ENCODE measurements at regions not wholly inside any gene's neighbourhood (a gene's known extent, or its start where the extent isn't known, plus 50 kb on each side); places are given as distances from the start of the nearest gene placed in this dataset.

DNA sequence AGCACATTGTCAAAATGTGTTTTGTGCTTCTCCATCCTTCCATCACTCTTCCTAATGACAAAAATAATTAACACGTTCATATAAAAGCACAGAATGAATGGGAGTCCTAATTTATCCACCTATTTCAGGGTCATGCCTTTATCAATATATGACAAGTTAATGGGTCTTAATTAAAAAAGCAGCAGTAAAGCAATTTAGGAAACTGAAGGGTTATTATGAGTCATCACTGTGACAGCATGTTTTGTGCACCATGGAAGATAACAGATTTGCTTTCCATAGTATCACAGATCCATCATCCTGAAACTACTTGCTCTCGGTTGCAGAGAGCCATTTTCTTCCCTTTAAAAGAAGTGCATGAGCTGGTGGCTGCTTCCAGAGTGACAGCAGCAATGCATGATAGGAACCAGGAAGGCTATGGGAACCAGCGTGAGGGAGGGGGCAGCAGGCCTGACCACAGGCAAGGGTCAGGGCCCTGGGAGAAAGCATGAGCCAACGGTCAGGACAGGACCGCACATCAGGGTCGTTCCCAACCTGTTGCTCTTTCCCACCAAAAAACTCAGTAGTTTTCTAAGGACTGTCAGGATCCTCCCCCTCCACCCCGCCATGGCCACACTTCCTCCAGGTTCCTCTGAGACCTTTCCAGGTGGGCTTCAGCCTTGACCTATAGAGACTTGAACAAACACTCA lies 784.1 kb downstream of the UQCRFS1 start (continued):
- TF ChIP-seq ZNF121 (tag by site-specific recombination; IDR thresholded peaks at IDR 0.05) (no peak), ZNF404 (tag by site-specific recombination; IDR thresholded peaks at IDR 0.05) (no peak), HOXA7 (CRISPR knock-in tag; IDR thresholded peaks at IDR 0.05; ENCODE audit: borderline replicate concordance) (no peak), ZNF555 (tag by site-specific recombination; conservative IDR thresholded peaks at IDR 0.05) (no peak), ZBTB20 (tag by site-specific recombination; IDR thresholded peaks at IDR 0.05) (peak; percentile 66), ZNF610 (tag by site-specific recombination; IDR thresholded peaks at IDR 0.05; ENCODE audit: borderline replicate concordance) (no peak), ZNF600 (tag by site-specific recombination; IDR thresholded peaks at IDR 0.05) (peak; percentile 63), KLF10 (tag by site-specific recombination; IDR thresholded peaks at IDR 0.05) (no peak), TCF7L2 (IDR thresholded peaks at IDR 0.05; ENCODE audit: borderline replicate concordance, low read depth, low read length) (no peak), IKZF3 (tag by site-specific recombination; IDR thresholded peaks at IDR 0.05) (no peak), WT1 (tag by site-specific recombination; IDR thresholded peaks at IDR 0.05) (peak; percentile 46), SCRT1 (tag by site-specific recombination; IDR thresholded peaks at IDR 0.05; ENCODE audit: borderline replicate concordance) (peak; percentile 91), ZNF585B (tag by site-specific recombination; IDR thresholded peaks at IDR 0.05) (no peak), ZNF324 (tag by site-specific recombination; IDR thresholded peaks at IDR 0.05) (peak; percentile 50; the same call in 1 of the 2 replicates), ZNF561 (tag by site-specific recombination; IDR thresholded peaks at IDR 0.05; ENCODE audit: borderline replicate concordance) (no peak), MEIS1 (CRISPR knock-in tag; IDR thresholded peaks at IDR 0.05; ENCODE audit: borderline replicate concordance) (no peak), ZNF266 (tag by site-specific recombination; IDR thresholded peaks at IDR 0.05; ENCODE audit: low read depth) (no peak), HOXD13 (CRISPR knock-in tag; IDR thresholded peaks at IDR 0.05; ENCODE audit: borderline replicate concordance) (no peak)
- TF ChIP-seq, protein P1, sequence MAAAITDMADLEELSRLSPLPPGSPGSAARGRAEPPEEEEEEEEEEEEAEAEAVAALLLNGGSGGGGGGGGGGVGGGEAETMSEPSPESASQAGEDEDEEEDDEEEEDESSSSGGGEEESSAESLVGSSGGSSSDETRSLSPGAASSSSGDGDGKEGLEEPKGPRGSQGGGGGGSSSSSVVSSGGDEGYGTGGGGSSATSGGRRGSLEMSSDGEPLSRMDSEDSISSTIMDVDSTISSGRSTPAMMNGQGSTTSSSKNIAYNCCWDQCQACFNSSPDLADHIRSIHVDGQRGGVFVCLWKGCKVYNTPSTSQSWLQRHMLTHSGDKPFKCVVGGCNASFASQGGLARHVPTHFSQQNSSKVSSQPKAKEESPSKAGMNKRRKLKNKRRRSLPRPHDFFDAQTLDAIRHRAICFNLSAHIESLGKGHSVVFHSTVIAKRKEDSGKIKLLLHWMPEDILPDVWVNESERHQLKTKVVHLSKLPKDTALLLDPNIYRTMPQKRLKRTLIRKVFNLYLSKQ (tag by site-specific recombination; IDR thresholded peaks at IDR 0.05; ENCODE audit: borderline replicate concordance): no peak
- TF ChIP-seq, protein P2, sequence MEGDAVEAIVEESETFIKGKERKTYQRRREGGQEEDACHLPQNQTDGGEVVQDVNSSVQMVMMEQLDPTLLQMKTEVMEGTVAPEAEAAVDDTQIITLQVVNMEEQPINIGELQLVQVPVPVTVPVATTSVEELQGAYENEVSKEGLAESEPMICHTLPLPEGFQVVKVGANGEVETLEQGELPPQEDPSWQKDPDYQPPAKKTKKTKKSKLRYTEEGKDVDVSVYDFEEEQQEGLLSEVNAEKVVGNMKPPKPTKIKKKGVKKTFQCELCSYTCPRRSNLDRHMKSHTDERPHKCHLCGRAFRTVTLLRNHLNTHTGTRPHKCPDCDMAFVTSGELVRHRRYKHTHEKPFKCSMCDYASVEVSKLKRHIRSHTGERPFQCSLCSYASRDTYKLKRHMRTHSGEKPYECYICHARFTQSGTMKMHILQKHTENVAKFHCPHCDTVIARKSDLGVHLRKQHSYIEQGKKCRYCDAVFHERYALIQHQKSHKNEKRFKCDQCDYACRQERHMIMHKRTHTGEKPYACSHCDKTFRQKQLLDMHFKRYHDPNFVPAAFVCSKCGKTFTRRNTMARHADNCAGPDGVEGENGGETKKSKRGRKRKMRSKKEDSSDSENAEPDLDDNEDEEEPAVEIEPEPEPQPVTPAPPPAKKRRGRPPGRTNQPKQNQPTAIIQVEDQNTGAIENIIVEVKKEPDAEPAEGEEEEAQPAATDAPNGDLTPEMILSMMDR (tag by site-specific recombination; IDR thresholded peaks at IDR 0.05): no peak
- TF ChIP-seq, protein P3, sequence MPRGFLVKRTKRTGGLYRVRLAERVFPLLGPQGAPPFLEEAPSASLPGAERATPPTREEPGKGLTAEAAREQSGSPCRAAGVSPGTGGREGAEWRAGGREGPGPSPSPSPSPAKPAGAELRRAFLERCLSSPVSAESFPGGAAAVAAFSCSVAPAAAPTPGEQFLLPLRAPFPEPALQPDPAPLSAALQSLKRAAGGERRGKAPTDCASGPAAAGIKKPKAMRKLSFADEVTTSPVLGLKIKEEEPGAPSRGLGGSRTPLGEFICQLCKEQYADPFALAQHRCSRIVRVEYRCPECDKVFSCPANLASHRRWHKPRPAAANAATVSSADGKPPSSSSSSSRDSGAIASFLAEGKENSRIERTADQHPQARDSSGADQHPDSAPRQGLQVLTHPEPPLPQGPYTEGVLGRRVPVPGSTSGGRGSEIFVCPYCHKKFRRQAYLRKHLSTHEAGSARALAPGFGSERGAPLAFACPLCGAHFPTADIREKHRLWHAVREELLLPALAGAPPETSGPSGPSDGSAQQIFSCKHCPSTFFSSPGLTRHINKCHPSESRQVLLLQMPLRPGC (tag by site-specific recombination; IDR thresholded peaks at IDR 0.05): peak; percentile 48
- TF ChIP-seq, protein P4, sequence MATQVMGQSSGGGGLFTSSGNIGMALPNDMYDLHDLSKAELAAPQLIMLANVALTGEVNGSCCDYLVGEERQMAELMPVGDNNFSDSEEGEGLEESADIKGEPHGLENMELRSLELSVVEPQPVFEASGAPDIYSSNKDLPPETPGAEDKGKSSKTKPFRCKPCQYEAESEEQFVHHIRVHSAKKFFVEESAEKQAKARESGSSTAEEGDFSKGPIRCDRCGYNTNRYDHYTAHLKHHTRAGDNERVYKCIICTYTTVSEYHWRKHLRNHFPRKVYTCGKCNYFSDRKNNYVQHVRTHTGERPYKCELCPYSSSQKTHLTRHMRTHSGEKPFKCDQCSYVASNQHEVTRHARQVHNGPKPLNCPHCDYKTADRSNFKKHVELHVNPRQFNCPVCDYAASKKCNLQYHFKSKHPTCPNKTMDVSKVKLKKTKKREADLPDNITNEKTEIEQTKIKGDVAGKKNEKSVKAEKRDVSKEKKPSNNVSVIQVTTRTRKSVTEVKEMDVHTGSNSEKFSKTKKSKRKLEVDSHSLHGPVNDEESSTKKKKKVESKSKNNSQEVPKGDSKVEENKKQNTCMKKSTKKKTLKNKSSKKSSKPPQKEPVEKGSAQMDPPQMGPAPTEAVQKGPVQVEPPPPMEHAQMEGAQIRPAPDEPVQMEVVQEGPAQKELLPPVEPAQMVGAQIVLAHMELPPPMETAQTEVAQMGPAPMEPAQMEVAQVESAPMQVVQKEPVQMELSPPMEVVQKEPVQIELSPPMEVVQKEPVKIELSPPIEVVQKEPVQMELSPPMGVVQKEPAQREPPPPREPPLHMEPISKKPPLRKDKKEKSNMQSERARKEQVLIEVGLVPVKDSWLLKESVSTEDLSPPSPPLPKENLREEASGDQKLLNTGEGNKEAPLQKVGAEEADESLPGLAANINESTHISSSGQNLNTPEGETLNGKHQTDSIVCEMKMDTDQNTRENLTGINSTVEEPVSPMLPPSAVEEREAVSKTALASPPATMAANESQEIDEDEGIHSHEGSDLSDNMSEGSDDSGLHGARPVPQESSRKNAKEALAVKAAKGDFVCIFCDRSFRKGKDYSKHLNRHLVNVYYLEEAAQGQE (tag by site-specific recombination; IDR thresholded peaks at IDR 0.05): no peak
- TF ChIP-seq, protein P5, sequence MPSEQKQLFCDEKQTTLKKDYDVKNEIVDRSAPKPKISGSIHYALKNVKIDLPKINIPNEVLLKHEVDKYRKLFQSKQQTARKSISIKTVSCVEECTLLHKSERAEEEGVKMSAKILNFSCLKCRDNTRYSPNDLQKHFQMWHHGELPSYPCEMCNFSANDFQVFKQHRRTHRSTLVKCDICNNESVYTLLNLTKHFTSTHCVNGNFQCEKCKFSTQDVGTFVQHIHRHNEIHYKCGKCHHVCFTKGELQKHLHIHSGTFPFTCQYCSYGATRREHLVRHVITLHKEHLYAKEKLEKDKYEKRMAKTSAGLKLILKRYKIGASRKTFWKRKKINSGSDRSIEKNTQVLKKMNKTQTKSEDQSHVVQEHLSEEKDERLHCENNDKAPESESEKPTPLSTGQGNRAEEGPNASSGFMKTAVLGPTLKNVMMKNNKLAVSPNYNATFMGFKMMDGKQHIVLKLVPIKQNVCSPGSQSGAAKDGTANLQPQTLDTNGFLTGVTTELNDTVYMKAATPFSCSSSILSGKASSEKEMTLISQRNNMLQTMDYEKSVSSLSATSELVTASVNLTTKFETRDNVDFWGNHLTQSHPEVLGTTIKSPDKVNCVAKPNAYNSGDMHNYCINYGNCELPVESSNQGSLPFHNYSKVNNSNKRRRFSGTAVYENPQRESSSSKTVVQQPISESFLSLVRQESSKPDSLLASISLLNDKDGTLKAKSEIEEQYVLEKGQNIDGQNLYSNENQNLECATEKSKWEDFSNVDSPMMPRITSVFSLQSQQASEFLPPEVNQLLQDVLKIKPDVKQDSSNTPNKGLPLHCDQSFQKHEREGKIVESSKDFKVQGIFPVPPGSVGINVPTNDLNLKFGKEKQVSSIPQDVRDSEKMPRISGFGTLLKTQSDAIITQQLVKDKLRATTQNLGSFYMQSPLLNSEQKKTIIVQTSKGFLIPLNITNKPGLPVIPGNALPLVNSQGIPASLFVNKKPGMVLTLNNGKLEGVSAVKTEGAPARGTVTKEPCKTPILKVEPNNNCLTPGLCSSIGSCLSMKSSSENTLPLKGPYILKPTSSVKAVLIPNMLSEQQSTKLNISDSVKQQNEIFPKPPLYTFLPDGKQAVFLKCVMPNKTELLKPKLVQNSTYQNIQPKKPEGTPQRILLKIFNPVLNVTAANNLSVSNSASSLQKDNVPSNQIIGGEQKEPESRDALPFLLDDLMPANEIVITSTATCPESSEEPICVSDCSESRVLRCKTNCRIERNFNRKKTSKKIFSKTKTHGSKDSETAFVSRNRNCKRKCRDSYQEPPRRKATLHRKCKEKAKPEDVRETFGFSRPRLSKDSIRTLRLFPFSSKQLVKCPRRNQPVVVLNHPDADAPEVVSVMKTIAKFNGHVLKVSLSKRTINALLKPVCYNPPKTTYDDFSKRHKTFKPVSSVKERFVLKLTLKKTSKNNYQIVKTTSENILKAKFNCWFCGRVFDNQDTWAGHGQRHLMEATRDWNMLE (tag by site-specific recombination; conservative IDR thresholded peaks at IDR 0.05; ENCODE audit: low read depth): 0 out of 2 replicates have a peak, but pooled peaks have one; percentile 39
- TF ChIP-seq, protein P6, sequence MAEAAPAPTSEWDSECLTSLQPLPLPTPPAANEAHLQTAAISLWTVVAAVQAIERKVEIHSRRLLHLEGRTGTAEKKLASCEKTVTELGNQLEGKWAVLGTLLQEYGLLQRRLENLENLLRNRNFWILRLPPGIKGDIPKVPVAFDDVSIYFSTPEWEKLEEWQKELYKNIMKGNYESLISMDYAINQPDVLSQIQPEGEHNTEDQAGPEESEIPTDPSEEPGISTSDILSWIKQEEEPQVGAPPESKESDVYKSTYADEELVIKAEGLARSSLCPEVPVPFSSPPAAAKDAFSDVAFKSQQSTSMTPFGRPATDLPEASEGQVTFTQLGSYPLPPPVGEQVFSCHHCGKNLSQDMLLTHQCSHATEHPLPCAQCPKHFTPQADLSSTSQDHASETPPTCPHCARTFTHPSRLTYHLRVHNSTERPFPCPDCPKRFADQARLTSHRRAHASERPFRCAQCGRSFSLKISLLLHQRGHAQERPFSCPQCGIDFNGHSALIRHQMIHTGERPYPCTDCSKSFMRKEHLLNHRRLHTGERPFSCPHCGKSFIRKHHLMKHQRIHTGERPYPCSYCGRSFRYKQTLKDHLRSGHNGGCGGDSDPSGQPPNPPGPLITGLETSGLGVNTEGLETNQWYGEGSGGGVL (tag by site-specific recombination; IDR thresholded peaks at IDR 0.05): no peak
